ENCODE measurements at regions not wholly inside any gene's neighbourhood (a gene's known extent, or its start where the extent isn't known, plus 50 kb on each side); places are given as distances from the start of the nearest gene placed in this dataset.

DNA sequence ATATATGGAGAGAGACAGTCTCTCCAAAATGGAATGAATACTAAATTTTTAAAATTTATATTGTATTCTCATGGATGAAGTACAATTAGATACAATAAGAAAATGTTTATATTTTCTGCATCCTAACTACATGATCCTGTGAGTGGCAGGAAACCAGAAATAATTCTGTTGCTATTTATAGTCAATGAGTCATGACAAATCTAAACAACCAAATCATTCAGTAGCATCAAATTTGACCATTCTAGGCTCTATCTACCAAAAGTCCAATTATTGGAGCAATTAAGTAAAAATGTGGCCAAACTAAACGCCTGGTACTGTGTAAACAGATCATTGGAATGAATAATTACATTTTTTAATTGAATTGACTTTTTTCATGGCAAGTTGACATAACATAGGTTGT is 959.8 kb downstream of the EPHA7 start:
- no peak for FAIRE-seq

DNA sequence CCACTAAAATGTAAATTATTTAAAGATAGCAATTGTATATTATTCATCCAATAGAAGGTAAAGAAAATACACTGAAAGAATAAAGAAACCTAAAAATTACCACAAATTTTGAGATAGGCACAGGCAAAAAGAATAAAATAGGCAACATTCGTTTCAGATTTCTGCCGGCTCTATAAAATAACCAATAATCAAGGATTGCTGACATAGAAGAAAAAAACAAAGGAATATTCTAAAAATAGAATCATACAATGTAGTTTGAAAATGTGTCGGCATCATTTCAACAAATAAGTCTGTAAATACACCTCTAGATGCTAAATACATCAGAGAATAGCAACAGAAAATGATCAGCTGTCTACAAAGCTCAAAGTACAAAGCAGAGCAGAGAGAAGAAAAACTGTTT is 973.3 kb downstream of the EPHA7 start:
- no peaks in the 10 kb centered on the region for H3K27me3 ChIP-seq (ENCODE audit: control insufficient read depth in 3 of 3, insufficient read depth in 3 of 3, low read length in 3 of 3)
- 76 to 86% (median 78%) methylated on average over 3 of the region's 3 CpGs for WGBS, 3 donors

More for the DNA sequence above, 959.8 kb downstream of the EPHA7 start:
- no peak for DNase-seq
- Histone ChIP-seq H3K36me3 (ENCODE audit: control insufficient read depth in 3 of 3, insufficient read depth in 2 of 3, low read depth in 1 of 3, low read length in 3 of 3) (no peaks in the 10 kb centered on the region), H3K4me1 (ENCODE audit: control insufficient read depth in 3 of 3, insufficient read depth in 2 of 3, low read depth in 1 of 3, low read length in 2 of 3) (no peaks in the 10 kb centered on the region), H3K9me3 (ENCODE audit: control insufficient read depth in 2 of 2, insufficient read depth in 1 of 2, low read depth in 1 of 2, low read length in 1 of 2) (no peaks in the 10 kb centered on the region), H3K4me3 (ENCODE audit: low read depth in 1 of 3, low read length in 3 of 3) (no peak overlapping the region), H3K27ac (ENCODE audit: low read depth in 1 of 3, low read length in 2 of 3) (no peak overlapping the region), H3K27me3 (ENCODE audit: control insufficient read depth in 3 of 3, insufficient read depth in 3 of 3, low read length in 3 of 3) (no peaks in the 10 kb centered on the region)
- 3 to 21% (median 7%) methylated on average over 1 of the region's 1 CpG for WGBS, 3 donors

DNA sequence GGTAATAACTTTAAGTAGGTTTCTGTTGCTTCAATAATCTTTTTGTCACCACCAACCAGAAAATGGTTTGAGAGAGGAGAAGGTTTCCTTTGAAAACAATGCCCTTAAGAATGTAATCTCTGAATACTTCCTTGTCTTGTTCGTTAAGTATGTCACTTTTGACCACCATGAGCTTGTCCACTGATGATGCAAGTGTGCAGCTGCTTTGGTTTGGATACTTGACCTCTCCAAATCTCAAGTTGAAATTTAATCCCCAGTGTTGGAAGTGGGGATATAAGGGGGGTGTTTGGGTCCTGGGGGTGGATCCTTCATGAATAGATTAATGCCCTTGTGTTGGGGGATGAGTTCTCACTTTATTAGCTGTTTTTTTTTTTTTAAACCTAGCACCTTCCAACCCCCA is 985.4 kb downstream of the EPHA7 start:
- Histone ChIP-seq H3K4me1 (ENCODE audit: control insufficient read depth in 3 of 3, insufficient read depth in 2 of 3, low read depth in 1 of 3, low read length in 2 of 3) (no peaks in the 10 kb centered on the region), H3K9me3 (ENCODE audit: control insufficient read depth in 2 of 2, insufficient read depth in 1 of 2, low read depth in 1 of 2, low read length in 1 of 2) (no peaks in the 10 kb centered on the region), H3K36me3 (ENCODE audit: control insufficient read depth in 3 of 3, insufficient read depth in 2 of 3, low read depth in 1 of 3, low read length in 3 of 3) (no peaks in the 10 kb centered on the region), H3K4me3 (ENCODE audit: low read depth in 1 of 3, low read length in 3 of 3) (no peak overlapping the region), H3K27ac (ENCODE audit: low read depth in 1 of 3, low read length in 2 of 3) (no peak overlapping the region), H3K27me3 (ENCODE audit: control insufficient read depth in 3 of 3, insufficient read depth in 3 of 3, low read length in 3 of 3) (no peaks in the 10 kb centered on the region)
- 50 to 63% (median 52%) methylated on average over 1 of the region's 1 CpG for WGBS, 3 donors
- DNase-seq = no peak
- no peak for FAIRE-seq

More for the DNA sequence above, 973.3 kb downstream of the EPHA7 start:
- Histone ChIP-seq H3K9me3 (ENCODE audit: control insufficient read depth in 2 of 2, insufficient read depth in 1 of 2, low read depth in 1 of 2, low read length in 1 of 2) (no peaks in the 10 kb centered on the region), H3K4me3 (ENCODE audit: low read depth in 1 of 3, low read length in 3 of 3) (no peak overlapping the region), H3K27ac (ENCODE audit: low read depth in 1 of 3, low read length in 2 of 3) (no peak overlapping the region), H3K36me3 (ENCODE audit: control insufficient read depth in 3 of 3, insufficient read depth in 2 of 3, low read depth in 1 of 3, low read length in 3 of 3) (no peaks in the 10 kb centered on the region), H3K4me1 (ENCODE audit: control insufficient read depth in 3 of 3, insufficient read depth in 2 of 3, low read depth in 1 of 3, low read length in 2 of 3) (no peaks in the 10 kb centered on the region)
- FAIRE-seq = no peak
- DNase-seq = no peak

DNA sequence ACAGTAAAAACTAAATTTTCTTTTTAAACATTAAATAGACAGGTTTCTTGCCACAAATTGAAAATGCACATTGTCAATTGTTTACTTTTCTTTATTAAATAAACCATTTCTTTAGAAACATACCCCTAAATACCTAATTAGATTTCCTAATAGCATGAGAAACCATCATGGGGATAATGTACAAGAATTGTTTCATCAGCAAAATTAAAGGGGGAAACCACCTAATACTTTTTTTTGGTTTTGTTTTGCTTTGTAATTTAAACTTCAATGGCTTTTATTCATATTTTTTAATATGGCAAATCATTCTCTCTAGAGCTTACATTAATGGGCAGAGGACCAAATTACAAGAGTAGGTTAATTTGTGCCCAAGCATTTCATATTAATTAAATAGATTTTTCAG is 987.9 kb downstream of the EPHA7 start:
- no peaks in the 10 kb centered on the region for H3K36me3 ChIP-seq (ENCODE audit: control insufficient read depth in 3 of 3, insufficient read depth in 2 of 3, low read depth in 1 of 3, low read length in 3 of 3)
- FAIRE-seq (no peak), DNase-seq (no peak)
- no peaks in the 10 kb centered on the region for H3K9me3 ChIP-seq (ENCODE audit: control insufficient read depth in 2 of 2, insufficient read depth in 1 of 2, low read depth in 1 of 2, low read length in 1 of 2)
- H3K27me3 ChIP-seq (ENCODE audit: control insufficient read depth in 3 of 3, insufficient read depth in 3 of 3, low read length in 3 of 3) = no peaks in the 10 kb centered on the region
- no peaks in the 10 kb centered on the region for H3K4me1 ChIP-seq (ENCODE audit: control insufficient read depth in 3 of 3, insufficient read depth in 2 of 3, low read depth in 1 of 3, low read length in 2 of 3)
- no peak overlapping the region for H3K4me3 ChIP-seq (ENCODE audit: low read depth in 1 of 3, low read length in 3 of 3)
- H3K27ac ChIP-seq (ENCODE audit: low read depth in 1 of 3, low read length in 2 of 3) = no peak overlapping the region

DNA sequence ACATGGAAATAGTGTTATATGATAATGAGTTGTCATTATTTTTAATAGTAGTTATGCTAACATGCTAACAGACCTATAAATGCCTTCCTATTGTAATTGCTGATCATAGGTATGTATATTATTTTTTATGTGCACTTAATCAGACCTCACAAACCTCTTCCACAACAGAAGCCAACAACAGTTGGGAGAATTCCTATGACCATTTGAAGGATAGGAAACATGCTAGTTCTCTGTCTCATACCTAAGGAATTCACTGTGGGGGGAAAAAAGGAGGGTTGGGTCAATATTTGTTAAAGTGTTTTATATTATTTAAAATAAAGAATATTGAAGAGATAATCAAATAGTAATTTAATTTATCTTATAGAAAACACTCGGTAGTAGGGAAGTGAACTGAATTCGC is 990.9 kb downstream of the EPHA7 start:
- Histone ChIP-seq H3K36me3 (ENCODE audit: control insufficient read depth in 3 of 3, insufficient read depth in 2 of 3, low read depth in 1 of 3, low read length in 3 of 3) (no peaks in the 10 kb centered on the region), H3K27me3 (ENCODE audit: control insufficient read depth in 3 of 3, insufficient read depth in 3 of 3, low read length in 3 of 3) (no peaks in the 10 kb centered on the region), H3K4me1 (ENCODE audit: control insufficient read depth in 3 of 3, insufficient read depth in 2 of 3, low read depth in 1 of 3, low read length in 2 of 3) (no peaks in the 10 kb centered on the region), H3K27ac (ENCODE audit: low read depth in 1 of 3, low read length in 2 of 3) (no peak overlapping the region), H3K9me3 (ENCODE audit: control insufficient read depth in 2 of 2, insufficient read depth in 1 of 2, low read depth in 1 of 2, low read length in 1 of 2) (no peaks in the 10 kb centered on the region), H3K4me3 (ENCODE audit: low read depth in 1 of 3, low read length in 3 of 3) (no peak overlapping the region)
- no peak for FAIRE-seq
- DNase-seq = no peak
- WGBS, 3 donors = 62 to 92% (median 92%) methylated on average over 2 of the region's 2 CpGs

DNA sequence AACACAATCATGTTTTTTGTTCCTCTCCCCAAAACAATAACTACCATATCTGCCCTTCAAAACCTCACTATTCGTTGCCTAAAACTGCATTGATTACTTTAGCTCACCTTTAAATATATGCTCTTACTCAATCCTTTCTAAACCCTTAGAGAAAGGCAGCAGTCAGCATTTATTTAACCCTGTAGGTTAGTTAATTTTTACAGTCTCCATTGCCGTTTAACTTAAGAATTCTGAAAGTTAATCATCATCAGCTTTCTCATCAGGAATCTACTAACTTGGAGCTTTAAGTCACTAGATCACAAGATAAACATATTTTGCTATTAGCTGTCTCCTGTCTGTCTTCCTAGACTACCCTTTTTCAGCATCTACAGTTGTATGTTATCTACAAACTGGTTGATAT is 991.9 kb downstream of the EPHA7 start:
- Histone ChIP-seq H3K27ac (ENCODE audit: low read depth in 1 of 3, low read length in 2 of 3) (no peak overlapping the region), H3K27me3 (ENCODE audit: control insufficient read depth in 3 of 3, insufficient read depth in 3 of 3, low read length in 3 of 3) (no peaks in the 10 kb centered on the region), H3K36me3 (ENCODE audit: control insufficient read depth in 3 of 3, insufficient read depth in 2 of 3, low read depth in 1 of 3, low read length in 3 of 3) (no peaks in the 10 kb centered on the region), H3K9me3 (ENCODE audit: control insufficient read depth in 2 of 2, insufficient read depth in 1 of 2, low read depth in 1 of 2, low read length in 1 of 2) (no peaks in the 10 kb centered on the region), H3K4me1 (ENCODE audit: control insufficient read depth in 3 of 3, insufficient read depth in 2 of 3, low read depth in 1 of 3, low read length in 2 of 3) (no peaks in the 10 kb centered on the region), H3K4me3 (ENCODE audit: low read depth in 1 of 3, low read length in 3 of 3) (no peak overlapping the region)
- 52 to 75% (median 64%) methylated on average over 2 of the region's 2 CpGs for WGBS, 3 donors
- FAIRE-seq (no peak), DNase-seq (no peak)

- Histone ChIP-seq H3K9me3 (ENCODE audit: control insufficient read depth in 2 of 2, insufficient read depth in 1 of 2, low read depth in 1 of 2, low read length in 1 of 2) (peaks cover 0 to 8% of the 10 kb centered on the region in 2 donors), H3K4me3 (ENCODE audit: low read depth in 1 of 3, low read length in 3 of 3) (no peak overlapping the region), H3K36me3 (ENCODE audit: control insufficient read depth in 3 of 3, insufficient read depth in 2 of 3, low read depth in 1 of 3, low read length in 3 of 3) (no peaks in the 10 kb centered on the region), H3K27me3 (ENCODE audit: control insufficient read depth in 3 of 3, insufficient read depth in 3 of 3, low read length in 3 of 3) (no peaks in the 10 kb centered on the region), H3K27ac (ENCODE audit: low read depth in 1 of 3, low read length in 2 of 3) (no peak overlapping the region), H3K4me1 (ENCODE audit: control insufficient read depth in 3 of 3, insufficient read depth in 2 of 3, low read depth in 1 of 3, low read length in 2 of 3) (no peaks in the 10 kb centered on the region)
- DNase-seq = no peak
- WGBS, 3 donors = 31 to 75% (median 58%) methylated on average over 4 of the region's 4 CpGs
- no peak for FAIRE-seq
Observed at GRCh38 chr6:92415656-92416055, 1003.7 kb downstream of the EPHA7 start.

DNA sequence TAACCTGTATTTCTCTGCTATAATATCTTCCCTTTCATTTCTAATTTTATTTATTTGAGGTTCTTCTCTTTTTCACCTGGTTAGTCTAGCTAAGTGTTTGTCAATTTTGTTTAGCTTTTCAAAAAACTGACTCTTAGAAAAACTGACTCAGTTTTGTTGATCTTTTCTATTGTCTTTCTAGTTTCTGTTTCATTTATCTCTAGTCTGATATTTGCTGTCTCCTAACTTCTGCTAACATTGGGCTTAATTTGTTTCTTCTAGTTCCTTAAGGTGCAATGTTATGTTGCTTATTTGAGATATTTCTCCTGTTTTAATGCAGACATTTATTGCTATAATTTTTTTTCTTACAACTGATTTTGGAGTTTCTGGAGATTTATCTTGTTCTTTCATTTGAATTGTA is 1011.0 kb downstream of the EPHA7 start:
- H3K4me1 ChIP-seq (ENCODE audit: control insufficient read depth in 3 of 3, insufficient read depth in 2 of 3, low read depth in 1 of 3, low read length in 2 of 3) = no peaks in the 10 kb centered on the region
- no peak overlapping the region for H3K4me3 ChIP-seq (ENCODE audit: low read depth in 1 of 3, low read length in 3 of 3)
- DNase-seq (no peak), FAIRE-seq (no peak)
- peaks cover 0 to 19% of the 10 kb centered on the region in 2 donors for H3K9me3 ChIP-seq (ENCODE audit: control insufficient read depth in 2 of 2, insufficient read depth in 1 of 2, low read depth in 1 of 2, low read length in 1 of 2)
- no peaks in the 10 kb centered on the region for H3K27me3 ChIP-seq (ENCODE audit: control insufficient read depth in 3 of 3, insufficient read depth in 3 of 3, low read length in 3 of 3)
- no peak overlapping the region for H3K27ac ChIP-seq (ENCODE audit: low read depth in 1 of 3, low read length in 2 of 3)
- no peaks in the 10 kb centered on the region for H3K36me3 ChIP-seq (ENCODE audit: control insufficient read depth in 3 of 3, insufficient read depth in 2 of 3, low read depth in 1 of 3, low read length in 3 of 3)

- Histone ChIP-seq H3K27me3 (ENCODE audit: control insufficient read depth in 3 of 3, insufficient read depth in 3 of 3, low read length in 3 of 3) (no peaks in the 10 kb centered on the region), H3K4me3 (ENCODE audit: low read depth in 1 of 3, low read length in 3 of 3) (no peak overlapping the region), H3K27ac (ENCODE audit: low read depth in 1 of 3, low read length in 2 of 3) (no peak overlapping the region), H3K4me1 (ENCODE audit: control insufficient read depth in 3 of 3, insufficient read depth in 2 of 3, low read depth in 1 of 3, low read length in 2 of 3) (no peaks in the 10 kb centered on the region), H3K36me3 (ENCODE audit: control insufficient read depth in 3 of 3, insufficient read depth in 2 of 3, low read depth in 1 of 3, low read length in 3 of 3) (no peaks in the 10 kb centered on the region), H3K9me3 (ENCODE audit: control insufficient read depth in 2 of 2, insufficient read depth in 1 of 2, low read depth in 1 of 2, low read length in 1 of 2) (peaks cover 0 to 4% of the 10 kb centered on the region in 2 donors)
- FAIRE-seq (no peak), DNase-seq (no peak)
- 58 to 76% (median 75%) methylated on average over 2 of the region's 2 CpGs for WGBS, 3 donors
Observed at GRCh38 chr6:92404281-92404680, 1015.1 kb downstream of the EPHA7 start.
